ENCODE measurements at regions not wholly inside any gene's neighbourhood (a gene's known extent, or its start where the extent isn't known, plus 50 kb on each side); places are given as distances from the start of the nearest gene placed in this dataset.

GRCh38 chr10:7477538-7478334 is 66.9 kb upstream of the SFMBT2 start:
- H3K9me3 Mint-ChIP-seq (ENCODE audit: low read depth): no peaks in the 10 kb centered on the region
- H3K4me1 Mint-ChIP-seq: peaks cover 48% of the 10 kb centered on the region
- CTCF ChIA-PET: no interaction called here
- no peak for DNase-seq
- no peaks in the 10 kb centered on the region for H3K27me3 Mint-ChIP-seq
- POLR2A ChIA-PET: no interaction called here
- H3K4me3 Mint-ChIP-seq: no peak overlapping the region
- no peak overlapping the region for H3K27ac Mint-ChIP-seq
- H3K36me3 Mint-ChIP-seq (ENCODE audit: low read depth): no peaks in the 10 kb centered on the region
- ATAC-seq: no peak
- intact Hi-C loops (cut with DNase I, micrococcal nuclease): loop anchor here in 1 of 2 experiments (5.0 kb wide), 1 partner anchor 50 kb away; no protein-coding TSS in a partner anchor

- intact Hi-C loops (cut with DNase I, micrococcal nuclease): loop anchor here in 1 of 2 experiments (5.0 kb wide), 1 partner anchor 49 kb away; no protein-coding TSS in a partner anchor
- CTCF ChIA-PET: no interaction called here
Observed at GRCh38 chr10:7475939-7476338, 65.1 kb upstream of the SFMBT2 start.

GRCh38 chr10:7475046-7475911 is 64.4 kb upstream of the SFMBT2 start:
- Mint-ChIP-seq H3K4me1 (peaks cover 49% of the 10 kb centered on the region), H3K4me3 (no peak overlapping the region), H3K9me3 (ENCODE audit: low read depth) (no peaks in the 10 kb centered on the region), H3K36me3 (ENCODE audit: low read depth) (no peaks in the 10 kb centered on the region), H3K27ac (no peak overlapping the region), H3K27me3 (no peaks in the 10 kb centered on the region)
- intact Hi-C loops (cut with DNase I, micrococcal nuclease): loop anchor here in 1 of 2 experiments (5.0 kb wide), 1 partner anchor 48 kb away; no protein-coding TSS in a partner anchor
- ChIA-PET CTCF (no interaction called here), POLR2A (no interaction called here)
- ATAC-seq (no peak), DNase-seq (no peak)

More at GRCh38 chr10:7475939-7476338, 65.1 kb upstream of the SFMBT2 start:
- H3K36me3 Mint-ChIP-seq (ENCODE audit: low read depth): no peaks in the 10 kb centered on the region
- no peak overlapping the region for H3K27ac Mint-ChIP-seq
- POLR2A ChIA-PET: no interaction called here
- peaks cover 49% of the 10 kb centered on the region for H3K4me1 Mint-ChIP-seq
- H3K9me3 Mint-ChIP-seq (ENCODE audit: low read depth): no peaks in the 10 kb centered on the region
- DNase-seq (no peak), ATAC-seq (no peak)
- no peaks in the 10 kb centered on the region for H3K27me3 Mint-ChIP-seq
- no peak overlapping the region for H3K4me3 Mint-ChIP-seq

- ATAC-seq: no peak
- H3K9me3 Mint-ChIP-seq (ENCODE audit: low read depth): no peaks in the 10 kb centered on the region
- intact Hi-C loops (cut with DNase I, micrococcal nuclease): no loop called here
- no peak overlapping the region for H3K4me3 Mint-ChIP-seq
- H3K27me3 Mint-ChIP-seq: no peaks in the 10 kb centered on the region
- no peak overlapping the region for H3K27ac Mint-ChIP-seq
- CTCF ChIA-PET: no interaction called here
- POLR2A ChIA-PET: no interaction called here
- no peaks in the 10 kb centered on the region for H3K36me3 Mint-ChIP-seq (ENCODE audit: low read depth)
- peaks cover 41% of the 10 kb centered on the region for H3K4me1 Mint-ChIP-seq
- no peak for DNase-seq
Observed at GRCh38 chr10:7474388-7474787, 63.6 kb upstream of the SFMBT2 start.

- CTCF ChIA-PET: no interaction called here
- POLR2A ChIA-PET: no interaction called here
- Mint-ChIP-seq H3K9me3 (ENCODE audit: low read depth) (no peaks in the 10 kb centered on the region), H3K4me1 (peaks cover 33% of the 10 kb centered on the region), H3K4me3 (no peak overlapping the region), H3K36me3 (ENCODE audit: low read depth) (no peaks in the 10 kb centered on the region), H3K27me3 (no peaks in the 10 kb centered on the region), H3K27ac (no peak overlapping the region)
- ATAC-seq (no peak), DNase-seq (no peak)
- intact Hi-C loops (cut with DNase I, micrococcal nuclease): no loop called here
Observed at GRCh38 chr10:7473474-7473873, 62.6 kb upstream of the SFMBT2 start.

GRCh38 chr10:7471720-7472367 is 61.0 kb upstream of the SFMBT2 start:
- ChIA-PET POLR2A (no interaction called here), CTCF (interaction anchor here (0.7 kb wide), 1 partner anchor 552 kb away, joined by 3 read pairs; no protein-coding TSS in a partner anchor)
- no peaks in the 10 kb centered on the region for H3K36me3 Mint-ChIP-seq (ENCODE audit: low read depth)
- peak; percentile 21 for DNase-seq
- no peaks in the 10 kb centered on the region for H3K27me3 Mint-ChIP-seq
- peaks cover 28% of the 10 kb centered on the region for H3K4me1 Mint-ChIP-seq
- peak overlapping the region; percentile 54 for H3K4me3 Mint-ChIP-seq
- peak; percentile 74 for ATAC-seq
- H3K27ac Mint-ChIP-seq: peak overlapping the region; percentile 43
- H3K9me3 Mint-ChIP-seq (ENCODE audit: low read depth): no peaks in the 10 kb centered on the region
- intact Hi-C loops (cut with DNase I, micrococcal nuclease): no loop called here

- Mint-ChIP-seq H3K4me3 (no peak overlapping the region), H3K27ac (no peak overlapping the region), H3K27me3 (no peaks in the 10 kb centered on the region), H3K36me3 (ENCODE audit: low read depth) (no peaks in the 10 kb centered on the region), H3K4me1 (peaks cover 26% of the 10 kb centered on the region), H3K9me3 (ENCODE audit: low read depth) (no peaks in the 10 kb centered on the region)
- DNase-seq (no peak), ATAC-seq (no peak)
- POLR2A ChIA-PET: no interaction called here
- CTCF ChIA-PET: interaction anchor here (0.6 kb wide), 2 partner anchors 169 to 453 kb away, joined by 3 read pairs; no protein-coding TSS in a partner anchor
- intact Hi-C loops (cut with DNase I, micrococcal nuclease): no loop called here
Observed at GRCh38 chr10:7470371-7470770, 59.5 kb upstream of the SFMBT2 start.

- Mint-ChIP-seq H3K4me1 (peaks cover 18% of the 10 kb centered on the region), H3K27ac (no peak overlapping the region), H3K9me3 (ENCODE audit: low read depth) (no peaks in the 10 kb centered on the region), H3K36me3 (ENCODE audit: low read depth) (no peaks in the 10 kb centered on the region), H3K27me3 (no peaks in the 10 kb centered on the region), H3K4me3 (no peak overlapping the region)
- intact Hi-C loops (cut with DNase I, micrococcal nuclease): no loop called here
- POLR2A ChIA-PET: no interaction called here
- no peak for DNase-seq
- CTCF ChIA-PET: no interaction called here
- ATAC-seq: no peak
Observed at GRCh38 chr10:7467031-7467667, 56.3 kb upstream of the SFMBT2 start.

GRCh38 chr10:7464691-7465090 is 53.9 kb upstream of the SFMBT2 start:
- POLR2A ChIA-PET: no interaction called here
- H3K4me1 Mint-ChIP-seq: no peaks in the 10 kb centered on the region
- no peak for DNase-seq
- CTCF ChIA-PET: no interaction called here
- no peak overlapping the region for H3K4me3 Mint-ChIP-seq
- no peaks in the 10 kb centered on the region for H3K27me3 Mint-ChIP-seq
- intact Hi-C loops (cut with DNase I, micrococcal nuclease): no loop called here
- H3K9me3 Mint-ChIP-seq (ENCODE audit: low read depth): no peaks in the 10 kb centered on the region
- no peak for ATAC-seq
- no peak overlapping the region for H3K27ac Mint-ChIP-seq
- H3K36me3 Mint-ChIP-seq (ENCODE audit: low read depth): no peaks in the 10 kb centered on the region

Measured in activated CD4-positive, alpha-beta T cell treated with anti-CD3 and anti-CD28 coated beads for 36 hours (primary cell).